Vagina (tissue), 2 donors: ENCODE measurements at regions not wholly inside any gene's neighbourhood (a gene's known extent, or its start where the extent isn't known, plus 50 kb on each side); places are given as distances from the start of the nearest gene placed in this dataset.

ENCODE experiments used
- CTCF ChIP-seq, 3 experiments: fragments of 450-650 bp in 2 of 3; fragments of 200-600 bp in 1 of 3; sonication (generic) in 1 of 3; IDR thresholded peaks; one replicate each; pipeline ENCODE4 v1.5.1; 2017 to 2019; ENCODE audit warnings: antibody characterized with exemption in 3 of 3, mild to moderate bottlenecking in 2 of 3, moderate library complexity in 2 of 3
- POLR2A ChIP-seq, 2 donors: fragments of 450-650 bp; IDR thresholded peaks; one replicate each; pipeline ENCODE4 v1.6.1; 2017; ENCODE audit warnings: antibody characterized with exemption in 2 of 2, mild to moderate bottlenecking in 2 of 2, moderate library complexity in 2 of 2
- POLR2AphosphoS5 ChIP-seq, 2 donors: sonication (generic); formaldehyde crosslinking; IDR thresholded peaks; one replicate each; pipeline ENCODE4 v1.9.0; 2017; ENCODE audit warnings: antibody characterized with exemption in 2 of 2, mild to moderate bottlenecking in 2 of 2, low read depth in 1 of 2; ENCODE audit not compliant: insufficient read depth in 1 of 2

GRCh38 chr6:7674291-7674690 lies 51.6 kb upstream of the BMP6 start:
- TF ChIP-seq CTCF (IDR thresholded peaks at IDR 0.05): no peak
- no peak for TF ChIP-seq POLR2A (IDR thresholded peaks at IDR 0.05)
- no peak for TF ChIP-seq POLR2AphosphoS5 (IDR thresholded peaks at IDR 0.05; ENCODE audit: insufficient read depth in 1 of 2, low read depth in 1 of 2)
